HG03520 (cell line): ENCODE measurements at regions not wholly inside any gene's neighbourhood (a gene's known extent, or its start where the extent isn't known, plus 50 kb on each side); places are given as distances from the start of the nearest gene placed in this dataset.
"Not testable (repeated sequence)": the region's sequence is repeated elsewhere in the genome, so short reads cannot be mapped to it uniquely, and the experiment has no call there.

Source experiments
- ATAC-seq: cut with Tn5 transposase; IDR thresholded peaks from one replicate; pipeline ENCODE4 v1.9.1; 2021; ENCODE audit warnings: mild to moderate bottlenecking, moderate library complexity; ENCODE audit not compliant: unreplicated experiment

- no peak for ATAC-seq
Measured at GRCh38 chr2:17373041-17373440, 145.2 kb downstream of the RAD51AP2 start.

- ATAC-seq: no peak
Measured at GRCh38 chr2:17363846-17364245, 154.4 kb downstream of the RAD51AP2 start.

GRCh38 chr2:17362956-17363355 lies 155.3 kb downstream of the RAD51AP2 start:
- no peak for ATAC-seq

DNA sequence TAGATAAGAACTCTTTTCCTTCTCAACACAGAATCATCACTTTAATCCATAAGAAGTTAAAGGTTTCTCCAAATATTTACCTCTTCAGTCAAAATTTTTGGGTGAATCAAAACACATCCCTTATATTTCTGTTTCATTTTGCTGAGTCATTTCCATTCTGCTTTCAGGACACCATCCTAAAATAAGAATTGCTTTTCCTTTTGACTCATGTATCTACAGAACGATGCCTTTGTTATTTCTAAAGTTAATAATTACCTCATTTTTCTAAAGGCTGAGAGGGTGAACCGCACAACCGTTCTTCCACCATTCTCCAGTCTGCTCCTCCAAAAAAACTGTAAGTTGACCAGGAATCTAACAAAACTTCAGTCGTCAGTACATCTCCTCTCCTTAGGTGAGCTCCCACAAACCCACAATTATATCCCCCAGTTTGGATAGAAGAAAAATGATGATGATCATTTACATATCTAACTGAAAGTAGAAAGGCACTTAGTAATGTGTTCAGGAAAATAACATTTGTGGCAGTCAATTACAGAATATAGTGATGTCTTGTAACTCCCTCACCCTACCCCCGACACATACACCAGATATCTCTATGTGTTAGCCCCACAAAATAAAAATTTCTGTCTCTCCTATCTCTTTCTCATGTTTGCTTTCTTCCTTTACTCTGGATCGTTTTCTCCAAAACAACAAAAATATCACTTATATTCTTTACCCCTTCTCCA lies 162.5 kb downstream of the RAD51AP2 start:
- ATAC-seq: peak; percentile 94

GRCh38 chr2:17353263-17353662 lies 165.0 kb downstream of the RAD51AP2 start:
- no peak for ATAC-seq

DNA sequence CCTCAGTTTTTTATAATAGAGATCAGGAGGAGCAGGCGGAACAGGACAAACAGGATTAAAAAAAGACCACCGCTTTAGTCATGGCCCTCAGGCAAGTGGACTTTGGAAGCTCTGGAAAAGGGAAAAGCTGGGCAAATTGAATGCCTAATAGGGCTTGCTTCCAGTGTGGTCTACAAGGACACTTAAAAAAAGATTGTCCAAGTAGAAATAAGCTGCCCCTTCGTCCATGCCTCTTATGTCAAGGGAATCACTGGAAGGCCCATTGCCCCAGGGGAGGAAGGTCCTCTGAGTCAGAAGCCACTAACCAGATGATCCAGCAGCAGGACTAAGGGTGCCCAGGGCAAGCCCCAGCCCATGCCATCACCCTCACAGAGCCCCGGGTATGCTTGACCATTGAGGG lies 175.5 kb downstream of the RAD51AP2 start:
- ATAC-seq: not testable (repeated sequence)

- ATAC-seq: no peak
Measured at GRCh38 chr2:17337507-17337906, 180.7 kb downstream of the RAD51AP2 start.

DNA sequence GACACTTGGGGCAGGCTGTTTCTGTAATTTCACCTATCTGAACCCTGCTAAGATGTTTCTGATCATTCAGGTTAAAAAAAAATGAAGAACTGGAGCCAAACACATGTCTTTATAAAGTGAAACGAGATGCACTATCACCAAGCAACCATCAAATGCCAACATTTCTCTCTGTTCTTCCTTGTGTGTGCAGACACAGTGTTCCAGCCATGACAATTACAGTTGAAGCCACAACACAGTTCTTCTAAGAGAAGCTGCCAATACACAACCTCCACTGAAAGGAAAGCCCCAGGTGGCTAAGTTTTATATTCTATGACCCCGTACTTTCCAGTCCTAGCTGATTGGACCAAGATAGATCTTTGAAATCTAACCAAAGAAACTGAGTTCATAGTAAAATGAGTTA lies 181.8 kb downstream of the RAD51AP2 start:
- ATAC-seq: no peak

- ATAC-seq: no peak
Measured at GRCh38 chr2:17334300-17334699, 183.9 kb downstream of the RAD51AP2 start.

GRCh38 chr2:17331636-17332035 lies 186.6 kb downstream of the RAD51AP2 start:
- ATAC-seq: no peak

DNA sequence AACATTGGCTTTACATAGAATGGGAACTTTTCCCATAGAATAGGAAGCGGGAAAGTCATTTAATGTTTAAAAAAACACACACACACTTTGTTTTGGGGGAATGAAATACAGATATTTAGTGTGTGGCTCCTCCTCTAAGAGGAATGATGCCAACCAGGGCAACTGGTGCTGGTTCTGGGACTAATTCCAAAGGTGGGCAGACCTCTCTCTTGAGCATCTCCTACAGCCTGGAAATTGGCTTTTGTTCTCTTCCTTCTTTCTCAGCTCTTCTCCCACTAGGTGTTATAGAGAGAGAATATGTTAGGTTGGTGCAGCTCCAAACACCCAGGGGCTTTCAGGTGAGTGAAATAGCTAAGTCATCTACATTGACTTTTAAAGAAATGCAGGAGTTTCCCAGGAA lies 190.1 kb downstream of the RAD51AP2 start:
- no peak for ATAC-seq

DNA sequence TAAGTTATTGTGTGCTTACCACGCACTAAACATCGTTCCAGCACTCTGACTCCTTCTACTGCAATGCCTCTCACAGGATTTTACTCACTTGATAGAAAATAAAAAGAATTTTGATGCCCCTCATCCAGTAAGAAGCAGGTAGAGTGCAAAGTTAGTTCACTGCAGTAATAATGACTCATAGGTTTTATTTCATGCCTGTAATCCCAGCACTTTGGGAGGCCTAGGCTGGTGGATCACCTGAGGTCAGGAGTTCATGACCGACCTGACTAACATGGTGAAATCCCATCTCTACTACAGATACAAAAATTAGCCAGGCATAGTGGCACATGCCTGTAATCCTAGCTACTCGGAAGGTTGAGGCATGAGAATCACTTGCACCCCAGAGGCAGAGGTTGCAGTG lies 190.6 kb downstream of the RAD51AP2 start:
- ATAC-seq: no peak

- ATAC-seq: no peak
Measured at GRCh38 chr2:17326717-17327116, 191.5 kb downstream of the RAD51AP2 start.

DNA sequence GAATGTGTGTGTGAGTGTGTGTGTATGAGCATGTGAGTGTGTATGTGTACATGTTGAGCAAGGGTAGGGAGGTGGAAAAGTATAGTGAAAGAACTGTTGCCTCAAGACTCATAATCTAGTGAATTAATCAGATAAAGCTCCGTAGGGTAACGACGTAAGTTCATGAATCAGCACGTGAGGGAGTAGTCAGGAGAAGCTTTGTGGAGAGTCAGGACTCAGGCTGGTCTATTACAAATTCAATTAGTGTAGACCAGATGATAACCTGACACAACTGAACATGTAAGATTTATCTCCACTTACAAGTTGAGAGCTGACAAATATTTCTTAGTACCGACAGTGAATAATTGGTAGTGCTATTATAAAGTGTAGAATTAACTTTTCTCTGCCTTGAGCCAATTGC lies 194.5 kb downstream of the RAD51AP2 start:
- no peak for ATAC-seq

GRCh38 chr2:17322461-17322860 lies 195.8 kb downstream of the RAD51AP2 start:
- no peak for ATAC-seq

DNA sequence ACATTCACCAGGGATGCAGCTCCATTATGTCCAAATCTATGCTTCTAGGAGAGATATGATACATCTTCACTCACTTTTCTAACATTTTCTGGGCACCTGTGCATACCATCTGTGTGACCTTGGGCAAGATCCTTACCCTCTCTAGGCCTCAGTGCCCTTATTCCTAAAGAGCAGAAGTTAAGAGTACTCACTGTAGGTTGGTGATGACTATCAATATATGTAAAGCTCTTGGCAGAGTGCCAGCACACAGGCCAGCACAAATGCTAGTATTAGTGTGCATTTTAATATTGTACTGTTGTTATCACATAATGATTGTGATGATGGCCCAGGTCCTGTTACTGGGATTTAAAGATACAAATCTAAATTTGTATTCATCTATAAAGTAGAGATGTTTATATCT lies 199.2 kb downstream of the RAD51AP2 start:
- no peak for ATAC-seq

GRCh38 chr2:17318013-17318412 lies 200.2 kb downstream of the RAD51AP2 start:
- no peak for ATAC-seq

GRCh38 chr2:17317439-17317976 lies 200.7 kb downstream of the RAD51AP2 start:
- ATAC-seq: no peak

- no peak for ATAC-seq
Measured at GRCh38 chr2:17313261-17313660, 205.0 kb downstream of the RAD51AP2 start.

DNA sequence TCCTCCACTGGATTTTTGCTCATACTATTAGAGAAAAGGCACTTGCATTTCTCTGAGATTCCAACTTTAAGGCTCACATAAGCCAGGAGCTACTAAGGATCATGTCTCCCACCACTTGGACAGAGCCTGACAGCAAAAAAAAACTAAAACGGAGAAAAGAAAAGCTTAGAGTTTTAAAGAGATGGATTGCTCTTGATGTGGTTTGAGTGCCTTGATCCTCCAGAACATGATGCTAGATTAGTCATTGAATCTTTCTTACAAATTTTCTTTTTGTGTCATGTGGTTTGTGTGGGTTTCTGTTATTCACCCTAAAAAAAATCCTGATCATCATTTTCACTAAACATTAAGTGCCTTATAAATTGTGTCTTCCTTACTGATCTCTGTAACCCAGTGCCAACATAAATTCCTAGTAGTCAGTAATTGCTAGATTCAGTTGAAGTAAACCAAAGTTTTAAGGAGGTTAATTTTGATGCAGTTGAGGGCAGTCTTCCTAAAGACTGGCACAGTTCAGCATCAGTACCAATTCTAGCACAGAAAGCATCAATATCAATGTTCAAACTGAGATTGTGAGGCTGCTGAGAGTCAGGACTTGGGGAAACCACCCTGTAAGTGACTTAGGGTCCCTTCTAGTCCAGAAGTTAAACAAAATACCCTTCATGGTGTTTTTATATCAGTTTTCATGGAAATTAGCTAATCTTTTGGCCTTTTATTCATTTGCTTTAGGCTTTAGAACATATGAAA lies 206.3 kb downstream of the RAD51AP2 start:
- ATAC-seq: no peak

DNA sequence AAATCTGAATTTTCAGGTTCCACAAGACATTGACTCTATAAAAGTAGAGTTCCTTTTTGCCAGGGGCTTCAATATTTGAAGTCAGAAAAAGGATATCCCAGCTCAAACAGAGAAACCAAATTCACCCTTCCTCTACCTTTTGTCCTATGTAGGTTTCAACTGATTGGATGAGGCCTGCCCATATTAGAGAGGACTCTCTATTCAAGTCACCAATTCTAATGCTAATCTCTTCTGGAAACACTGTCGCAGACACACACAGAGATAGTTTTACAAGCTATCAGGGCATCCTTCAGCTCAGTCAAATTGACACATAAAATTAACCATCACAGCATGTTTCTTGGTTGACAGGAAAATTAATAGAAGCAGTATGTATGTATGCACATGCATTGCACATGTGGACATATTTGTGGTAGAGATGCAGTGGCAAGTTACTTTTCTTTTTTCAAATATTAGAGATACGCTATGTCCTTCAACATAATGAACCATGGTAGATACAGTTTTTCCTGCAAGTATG lies 207.1 kb downstream of the RAD51AP2 start:
- no peak for ATAC-seq

- ATAC-seq: peak; percentile 91
Measured at GRCh38 chr2:17309741-17310339, 208.4 kb downstream of the RAD51AP2 start.
